Liver (tissue), 8 donors: ENCODE measurements at regions not wholly inside any gene's neighbourhood (a gene's known extent, or its start where the extent isn't known, plus 50 kb on each side); places are given as distances from the start of the nearest gene placed in this dataset.

Source experiments
- DNase-seq: peaks from one replicate; pipeline ENCODE4 v3.0.0-alpha.2; 2017; ENCODE audit warnings: low spot score
- H3K27ac ChIP-seq, 2 donors: one replicate each; pipeline ENCODE4 v1.7.0; 2013; ENCODE audit warnings: inconsistent platforms in 2 of 2, low read length in 2 of 2, control low read depth in 1 of 2, low read depth in 1 of 2, mild to moderate bottlenecking in 1 of 2
- H3K27me3 ChIP-seq, 4 donors: one replicate each; pipeline versions ENCODE4 v1.6.1 to v1.7.0; 2013; ENCODE audit warnings: low read length in 3 of 4, inconsistent platforms in 1 of 4, mild to moderate bottlenecking in 1 of 4, moderate library complexity in 1 of 4; ENCODE audit not compliant: control insufficient read depth in 4 of 4, insufficient read depth in 4 of 4
- H3K36me3 ChIP-seq, 4 donors: one replicate each; pipeline versions ENCODE4 v1.6.1 to v1.7.0; 2013; ENCODE audit warnings: low read length in 3 of 4, mild to moderate bottlenecking in 3 of 4, low read depth in 1 of 4, moderate library complexity in 1 of 4; ENCODE audit not compliant: control insufficient read depth in 4 of 4, insufficient read depth in 3 of 4
- H3K4me1 ChIP-seq, 4 donors: one replicate each; pipeline versions ENCODE4 v1.6.1 to v1.7.0; 2013; ENCODE audit warnings: low read length in 3 of 4, mild to moderate bottlenecking in 3 of 4, moderate library complexity in 1 of 4; ENCODE audit not compliant: control insufficient read depth in 4 of 4, insufficient read depth in 4 of 4
- H3K4me3 ChIP-seq, 3 donors: one replicate each; pipeline versions ENCODE4 v1.6.1 to v1.7.0; 2013; ENCODE audit warnings: low read length in 3 of 3, control low read depth in 1 of 3, low read depth in 1 of 3, mild to moderate bottlenecking in 1 of 3
- H3K9ac ChIP-seq, 2 donors: one replicate each; pipeline ENCODE4 v1.7.0; 2013; ENCODE audit warnings: low read length in 2 of 2, mild to moderate bottlenecking in 2 of 2, moderate library complexity in 2 of 2, control low read depth in 1 of 2, low read depth in 1 of 2
- H3K9me3 ChIP-seq, 4 donors: one replicate each; pipeline versions ENCODE4 v1.6.1 to v1.7.0; 2013; ENCODE audit warnings: low read length in 3 of 4; ENCODE audit not compliant: control insufficient read depth in 4 of 4
- CTCF ChIP-seq: fragments of 150-350 bp; IDR thresholded peaks from 2 replicates; pipeline ENCODE4 v1.5.1; 2017; ENCODE audit warnings: improper control_type of control experiment, low read depth, low read length; ENCODE audit not compliant: missing input control
- EGR1 ChIP-seq, 2 donors: IDR thresholded peaks; 2 replicates each; pipeline ENCODE4 v1.6.1; 2016 to 2018; ENCODE audit warnings: antibody characterized with exemption in 2 of 2, low read depth in 2 of 2
- FOXA1 ChIP-seq: IDR thresholded peaks from 2 replicates; pipeline ENCODE4 v1.6.1; 2016; ENCODE audit warnings: antibody characterized with exemption
- FOXA2 ChIP-seq: IDR thresholded peaks from 2 replicates; pipeline ENCODE4 v1.6.1; 2016; ENCODE audit warnings: antibody characterized with exemption
- GABPA ChIP-seq, 2 donors: IDR thresholded peaks in 1 of 2; conservative IDR thresholded peaks in 1 of 2; 2 replicates each; pipeline ENCODE4 v1.6.1; 2016; ENCODE audit warnings: antibody characterized with exemption in 2 of 2, mild to moderate bottlenecking in 1 of 2, moderate library complexity in 1 of 2
- HNF4A ChIP-seq, 2 donors: conservative IDR thresholded peaks; 2 replicates each; pipeline ENCODE4 v1.6.1; 2016; ENCODE audit warnings: antibody characterized with exemption in 2 of 2, mild to moderate bottlenecking in 2 of 2
- HNF4G ChIP-seq: IDR thresholded peaks from 2 replicates; pipeline ENCODE4 v1.6.1; 2016; ENCODE audit warnings: antibody characterized with exemption
- JUND ChIP-seq, 2 donors: IDR thresholded peaks; 2 replicates each; pipeline ENCODE4 v1.6.1; 2016; ENCODE audit warnings: antibody characterized with exemption in 2 of 2
- NR2F2 ChIP-seq: IDR thresholded peaks from 2 replicates; pipeline ENCODE4 v1.6.1; 2016; ENCODE audit warnings: antibody characterized with exemption
- RAD21 ChIP-seq, 2 donors: IDR thresholded peaks; 2 replicates each; pipeline ENCODE4 v1.6.1; 2016; ENCODE audit warnings: antibody characterized with exemption in 2 of 2, mild to moderate bottlenecking in 2 of 2
- REST ChIP-seq: IDR thresholded peaks from 2 replicates; pipeline ENCODE4 v1.6.1; 2016; ENCODE audit warnings: antibody characterized with exemption, mild to moderate bottlenecking
- RXRA ChIP-seq, 2 donors: IDR thresholded peaks; 2 replicates each; pipeline ENCODE4 v1.6.1; 2017 to 2018; ENCODE audit warnings: antibody characterized with exemption in 2 of 2, mild to moderate bottlenecking in 1 of 2
- SP1 ChIP-seq: IDR thresholded peaks from 2 replicates; pipeline ENCODE4 v1.6.1; 2018; ENCODE audit warnings: antibody characterized with exemption, mild to moderate bottlenecking
- TAF1 ChIP-seq: conservative IDR thresholded peaks from 2 replicates; pipeline ENCODE4 v1.6.1; 2016; ENCODE audit warnings: antibody characterized with exemption, mild to moderate bottlenecking
- YY1 ChIP-seq: IDR thresholded peaks from 2 replicates; pipeline ENCODE4 v1.6.1; 2016; ENCODE audit warnings: antibody characterized with exemption, mild to moderate bottlenecking
- ZBTB33 ChIP-seq: IDR thresholded peaks from 2 replicates; pipeline ENCODE4 v1.6.1; 2016; ENCODE audit warnings: antibody characterized with exemption
- WGBS: extraction: QIAGEN DNeasy Blood & Tissue Kit; methylation state at CpG from one replicate; pipeline ENCODE4 v1.1.7; 2013; 5-methylcytosine and 5-hydroxymethylcytosine counted together
- TF ChIP-seq, protein P1 (sequence below): IDR thresholded peaks from 2 replicates; pipeline ENCODE4 v1.6.1; 2016; ENCODE audit warnings: antibody characterized with exemption
- TF ChIP-seq, protein P2 (sequence below): IDR thresholded peaks from 2 replicates; pipeline ENCODE4 v1.6.1; 2016; ENCODE audit warnings: antibody characterized with exemption
- donor health status: healthy.
- donor health status: healthy.
- donor health status: healthy.
- donor health status: healthy.
- donor health status: healthy.

DNA sequence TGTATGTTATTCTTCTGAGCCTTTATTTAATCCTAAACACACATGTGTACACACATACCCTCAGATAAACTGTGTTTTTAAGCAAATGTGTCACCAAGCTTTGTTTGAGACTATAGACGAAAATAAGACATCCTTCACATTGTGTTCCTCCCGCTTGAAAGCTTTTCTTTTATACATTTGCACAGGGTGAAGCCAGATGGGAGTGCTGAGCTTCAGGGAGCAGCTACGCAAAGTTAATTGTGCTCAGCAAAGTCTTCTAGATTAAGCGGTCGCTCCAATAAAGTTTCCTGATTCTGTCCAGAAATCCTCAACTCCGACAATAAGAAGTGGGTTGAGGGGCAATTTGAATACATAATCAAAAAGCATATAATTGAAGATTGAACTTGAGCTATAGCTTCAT, 117.2 kb upstream of the ARGLU1 start:
- no peak overlapping the region for H3K4me3 ChIP-seq
- no peak for TF ChIP-seq FOXA1
- TF ChIP-seq RXRA (IDR thresholded peaks at IDR 0.05): no peak
- no peak for TF ChIP-seq HNF4G
- TF ChIP-seq NR2F2: no peak
- TF ChIP-seq EGR1 (IDR thresholded peaks at IDR 0.05; ENCODE audit: low read depth in 2 of 2): no peak
- no peak for TF ChIP-seq TAF1
- no peak for TF ChIP-seq HNF4A (conservative IDR thresholded peaks at IDR 0.05)
- no peak for TF ChIP-seq SP1
- TF ChIP-seq FOXA2: no peak
- TF ChIP-seq, protein P1, sequence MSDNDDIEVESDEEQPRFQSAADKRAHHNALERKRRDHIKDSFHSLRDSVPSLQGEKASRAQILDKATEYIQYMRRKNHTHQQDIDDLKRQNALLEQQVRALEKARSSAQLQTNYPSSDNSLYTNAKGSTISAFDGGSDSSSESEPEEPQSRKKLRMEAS: no peak
- no peak for TF ChIP-seq REST
- no peak for TF ChIP-seq ZBTB33
- TF ChIP-seq JUND (IDR thresholded peaks at IDR 0.05): no peak
- TF ChIP-seq CTCF: no peak
- TF ChIP-seq, protein P2, sequence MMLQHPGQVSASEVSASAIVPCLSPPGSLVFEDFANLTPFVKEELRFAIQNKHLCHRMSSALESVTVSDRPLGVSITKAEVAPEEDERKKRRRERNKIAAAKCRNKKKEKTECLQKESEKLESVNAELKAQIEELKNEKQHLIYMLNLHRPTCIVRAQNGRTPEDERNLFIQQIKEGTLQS: no peak
- no peak for DNase-seq
- H3K27ac ChIP-seq: no peak overlapping the region
- H3K36me3 ChIP-seq: no peaks in the 10 kb centered on the region
- H3K9ac ChIP-seq: no peak overlapping the region
- no peaks in the 10 kb centered on the region for H3K27me3 ChIP-seq
- 74% methylated on average over 6 of the region's 6 CpGs for WGBS
- H3K4me1 ChIP-seq: peaks cover 0 to 3% (median 1%) of the 10 kb centered on the region in 4 donors
- H3K9me3 ChIP-seq: no peaks in the 10 kb centered on the region

DNA sequence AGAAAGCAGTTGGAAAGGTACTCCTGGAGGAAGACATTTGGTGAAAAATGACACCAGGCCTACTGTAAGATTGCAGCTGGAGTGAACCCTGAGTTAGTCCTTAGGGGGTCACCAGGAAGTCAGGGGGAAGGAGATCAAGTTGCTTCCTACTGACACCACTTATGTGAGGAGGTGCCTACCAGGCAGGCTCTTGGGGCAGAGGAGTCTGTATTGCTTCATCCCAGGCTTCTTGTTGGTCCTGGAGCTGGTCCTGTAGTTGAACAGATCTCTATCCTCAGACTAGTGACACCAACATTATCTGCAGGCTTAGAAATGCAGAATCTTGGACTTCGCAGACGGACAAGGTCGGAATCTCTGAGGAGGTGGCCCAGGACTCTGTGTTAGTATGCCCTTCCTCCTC, 116.0 kb upstream of the ARGLU1 start:
- Histone ChIP-seq H3K27me3 (no peaks in the 10 kb centered on the region), H3K27ac (no peak overlapping the region), H3K36me3 (no peaks in the 10 kb centered on the region), H3K9me3 (no peaks in the 10 kb centered on the region), H3K9ac (no peak overlapping the region), H3K4me3 (no peak overlapping the region), H3K4me1 (peaks cover 0 to 3% (median 1%) of the 10 kb centered on the region in 4 donors)
- TF ChIP-seq RAD21 (IDR thresholded peaks at IDR 0.05) (no peak), HNF4A (conservative IDR thresholded peaks at IDR 0.05) (no peak), RXRA (IDR thresholded peaks at IDR 0.05) (no peak), ZBTB33 (no peak), SP1 (no peak), NR2F2 (no peak), GABPA (IDR thresholded peaks at IDR 0.05 in 1 of 2, conservative IDR thresholded peaks at IDR 0.05 in 1 of 2) (no peak), JUND (IDR thresholded peaks at IDR 0.05) (no peak), TAF1 (no peak), EGR1 (IDR thresholded peaks at IDR 0.05; ENCODE audit: low read depth in 2 of 2) (no peak), FOXA2 (no peak), CTCF (no peak), YY1 (no peak)
- TF ChIP-seq, protein P2: no peak
- TF ChIP-seq, protein P1: no peak
- 96% methylated on average over 3 of the region's 3 CpGs for WGBS
- no peak for DNase-seq
